ENCODE measurements at regions not wholly inside any gene's neighbourhood (a gene's known extent, or its start where the extent isn't known, plus 50 kb on each side); places are given as distances from the start of the nearest gene placed in this dataset.
"Not testable (repeated sequence)": the region's sequence is repeated elsewhere in the genome, so short reads cannot be mapped to it uniquely, and the experiment has no call there.

DNA sequence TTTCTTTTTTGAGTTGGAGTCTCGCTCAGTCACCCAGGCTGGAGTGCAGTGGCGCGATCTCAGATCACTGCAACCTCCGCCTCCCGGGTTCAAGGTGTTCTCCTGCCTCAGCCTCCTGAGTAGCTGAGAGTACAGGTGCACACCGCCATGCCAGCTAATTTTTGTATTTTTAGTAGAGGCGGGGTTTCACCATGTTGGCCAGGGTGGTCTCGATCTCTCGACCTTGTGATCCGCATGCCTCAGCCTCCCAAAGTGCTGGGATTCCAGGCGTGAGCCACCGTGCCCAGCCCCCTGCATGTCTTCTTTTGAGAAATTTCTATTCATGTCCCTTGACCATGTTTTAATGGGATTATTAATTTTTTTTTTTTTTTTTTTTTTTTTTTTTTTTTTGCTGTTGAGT is 430.5 kb upstream of the DDX18 start:
- TF ChIP-seq, protein P1, sequence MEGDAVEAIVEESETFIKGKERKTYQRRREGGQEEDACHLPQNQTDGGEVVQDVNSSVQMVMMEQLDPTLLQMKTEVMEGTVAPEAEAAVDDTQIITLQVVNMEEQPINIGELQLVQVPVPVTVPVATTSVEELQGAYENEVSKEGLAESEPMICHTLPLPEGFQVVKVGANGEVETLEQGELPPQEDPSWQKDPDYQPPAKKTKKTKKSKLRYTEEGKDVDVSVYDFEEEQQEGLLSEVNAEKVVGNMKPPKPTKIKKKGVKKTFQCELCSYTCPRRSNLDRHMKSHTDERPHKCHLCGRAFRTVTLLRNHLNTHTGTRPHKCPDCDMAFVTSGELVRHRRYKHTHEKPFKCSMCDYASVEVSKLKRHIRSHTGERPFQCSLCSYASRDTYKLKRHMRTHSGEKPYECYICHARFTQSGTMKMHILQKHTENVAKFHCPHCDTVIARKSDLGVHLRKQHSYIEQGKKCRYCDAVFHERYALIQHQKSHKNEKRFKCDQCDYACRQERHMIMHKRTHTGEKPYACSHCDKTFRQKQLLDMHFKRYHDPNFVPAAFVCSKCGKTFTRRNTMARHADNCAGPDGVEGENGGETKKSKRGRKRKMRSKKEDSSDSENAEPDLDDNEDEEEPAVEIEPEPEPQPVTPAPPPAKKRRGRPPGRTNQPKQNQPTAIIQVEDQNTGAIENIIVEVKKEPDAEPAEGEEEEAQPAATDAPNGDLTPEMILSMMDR (IDR thresholded peaks at IDR 0.05) = not testable (repeated sequence)
- TF ChIP-seq POLR2A (IDR thresholded peaks at IDR 0.05) = not testable (repeated sequence)

Data from lower leg skin (tissue), 3 donors.